ENCODE measurements at regions not wholly inside any gene's neighbourhood (a gene's known extent, or its start where the extent isn't known, plus 50 kb on each side); places are given as distances from the start of the nearest gene placed in this dataset.

DNA sequence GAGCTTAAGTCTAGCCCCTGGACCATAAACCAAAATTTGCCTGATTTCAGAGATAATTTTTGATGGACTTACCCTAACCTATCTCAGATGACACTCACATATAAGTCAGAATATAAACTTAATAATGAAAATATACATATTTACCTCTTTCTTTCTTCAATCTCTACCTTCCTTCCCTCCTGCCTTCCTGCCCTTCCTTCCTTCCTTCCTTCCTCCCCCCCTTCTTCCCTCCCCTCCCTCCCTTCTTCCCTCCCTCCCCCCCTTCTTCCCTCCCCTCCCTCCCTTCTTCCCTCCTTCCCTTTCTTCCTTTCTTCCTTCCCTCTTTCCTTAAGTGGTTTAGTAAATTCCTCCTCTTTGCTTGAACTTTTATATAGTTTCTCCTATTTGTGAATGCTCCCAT, 88.7 kb downstream of the EDNRB start:
- no peaks in the 10 kb centered on the region for H3K36me3 ChIP-seq
- no peak overlapping the region for H3K4me3 ChIP-seq
- no peaks in the 10 kb centered on the region for H3K9me3 ChIP-seq
- intact Hi-C loops (cut with DNase I) = no loop called here
- H3K4me1 ChIP-seq = no peaks in the 10 kb centered on the region
- no peak overlapping the region for H3K27ac ChIP-seq
- TF ChIP-seq, protein P1, sequence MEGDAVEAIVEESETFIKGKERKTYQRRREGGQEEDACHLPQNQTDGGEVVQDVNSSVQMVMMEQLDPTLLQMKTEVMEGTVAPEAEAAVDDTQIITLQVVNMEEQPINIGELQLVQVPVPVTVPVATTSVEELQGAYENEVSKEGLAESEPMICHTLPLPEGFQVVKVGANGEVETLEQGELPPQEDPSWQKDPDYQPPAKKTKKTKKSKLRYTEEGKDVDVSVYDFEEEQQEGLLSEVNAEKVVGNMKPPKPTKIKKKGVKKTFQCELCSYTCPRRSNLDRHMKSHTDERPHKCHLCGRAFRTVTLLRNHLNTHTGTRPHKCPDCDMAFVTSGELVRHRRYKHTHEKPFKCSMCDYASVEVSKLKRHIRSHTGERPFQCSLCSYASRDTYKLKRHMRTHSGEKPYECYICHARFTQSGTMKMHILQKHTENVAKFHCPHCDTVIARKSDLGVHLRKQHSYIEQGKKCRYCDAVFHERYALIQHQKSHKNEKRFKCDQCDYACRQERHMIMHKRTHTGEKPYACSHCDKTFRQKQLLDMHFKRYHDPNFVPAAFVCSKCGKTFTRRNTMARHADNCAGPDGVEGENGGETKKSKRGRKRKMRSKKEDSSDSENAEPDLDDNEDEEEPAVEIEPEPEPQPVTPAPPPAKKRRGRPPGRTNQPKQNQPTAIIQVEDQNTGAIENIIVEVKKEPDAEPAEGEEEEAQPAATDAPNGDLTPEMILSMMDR (IDR thresholded peaks at IDR 0.05) = no peak
- ATAC-seq (no peak), FAIRE-seq (no peak), DNase-seq (no peak)
- no peaks in the 10 kb centered on the region for H3K27me3 ChIP-seq

DNA sequence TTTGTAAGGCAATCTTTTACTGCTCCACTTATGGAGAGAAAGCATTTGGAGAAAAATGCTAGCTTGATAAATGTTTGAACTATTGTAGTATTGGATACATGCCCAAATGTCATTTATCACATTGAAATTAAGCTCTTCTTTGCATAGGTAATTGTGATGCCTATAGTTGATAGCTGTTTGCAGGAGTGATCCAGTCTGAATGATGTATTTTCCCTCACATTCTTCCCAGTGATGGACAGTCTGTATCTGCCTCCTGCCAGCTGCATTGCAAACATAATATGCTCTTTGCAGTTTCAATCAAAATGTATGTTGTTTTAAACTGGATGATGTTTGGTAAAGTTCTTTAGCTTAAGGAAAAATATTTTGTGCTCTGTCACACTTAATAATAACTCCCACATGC, 89.8 kb downstream of the EDNRB start:
- Histone ChIP-seq H3K9me3 (no peaks in the 10 kb centered on the region), H3K36me3 (no peaks in the 10 kb centered on the region), H3K4me3 (no peak overlapping the region), H3K27ac (no peak overlapping the region), H3K4me1 (no peaks in the 10 kb centered on the region), H3K27me3 (no peaks in the 10 kb centered on the region)
- intact Hi-C loops (cut with DNase I) = no loop called here
- ATAC-seq (no peak), FAIRE-seq (no peak), DNase-seq (no peak)
- TF ChIP-seq, protein P1 (IDR thresholded peaks at IDR 0.05) = no peak

DNA sequence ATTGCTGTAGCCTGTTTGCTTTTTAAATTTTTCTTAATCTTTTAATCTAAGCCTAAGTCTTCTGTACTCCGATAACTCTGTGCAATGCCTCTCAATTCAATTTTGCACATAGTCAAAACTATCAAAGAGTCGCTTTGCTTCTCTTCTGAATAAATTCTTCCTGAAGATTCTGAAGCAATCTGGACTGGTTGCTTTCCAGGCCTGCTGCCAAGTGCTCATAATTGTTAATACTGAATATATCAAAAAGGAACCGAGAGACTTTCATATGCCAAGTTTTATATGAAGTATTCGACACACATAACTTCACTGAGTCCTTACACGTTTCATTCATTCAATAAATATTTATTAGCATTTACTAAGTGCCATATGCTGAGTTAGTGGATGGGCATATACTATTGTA, 91.3 kb downstream of the EDNRB start:
- Histone ChIP-seq H3K4me1 (no peaks in the 10 kb centered on the region), H3K27me3 (no peaks in the 10 kb centered on the region), H3K4me3 (no peak overlapping the region), H3K9me3 (no peaks in the 10 kb centered on the region), H3K27ac (no peak overlapping the region), H3K36me3 (no peaks in the 10 kb centered on the region)
- TF ChIP-seq, protein P1 (IDR thresholded peaks at IDR 0.05) = no peak
- DNase-seq = no peak
- no peak for FAIRE-seq
- intact Hi-C loops (cut with DNase I) = no loop called here
- 51 to 70% methylated on average over 5 of the region's 5 CpGs for WGBS, 2 donors
- no peak for ATAC-seq

DNA sequence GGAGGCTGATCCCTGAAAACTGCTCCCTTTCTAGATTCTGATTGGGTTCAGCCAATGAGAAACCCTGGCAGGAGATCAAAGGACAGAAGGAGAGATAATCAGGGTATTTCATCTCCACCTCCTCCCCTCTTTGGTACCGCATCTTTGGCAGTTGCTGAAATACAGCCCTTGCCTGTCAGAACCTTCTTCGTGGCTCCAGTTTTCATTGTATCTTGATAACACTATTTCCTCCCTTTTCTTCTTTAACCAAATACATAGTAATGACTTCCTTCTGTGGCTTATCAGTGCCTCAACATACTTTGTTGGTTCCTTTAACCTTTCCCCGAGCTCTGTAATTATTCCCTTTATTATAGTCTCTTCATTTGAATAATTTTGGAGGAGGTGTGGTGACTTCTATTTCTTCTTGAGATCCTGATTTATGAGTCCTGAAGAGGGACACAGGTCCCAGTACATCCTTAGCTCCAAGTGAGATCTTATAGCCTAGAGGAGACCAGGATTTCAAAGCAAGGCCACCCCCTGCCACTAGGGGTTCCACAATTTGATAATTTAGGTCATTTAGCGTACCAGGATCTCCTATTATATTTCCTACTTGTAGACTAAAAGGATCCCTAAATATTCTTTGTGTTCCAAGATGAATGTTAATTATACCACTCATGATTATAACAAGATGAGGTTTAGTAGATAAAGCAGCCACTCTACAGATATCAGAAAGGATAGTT, 98.0 kb downstream of the EDNRB start:
- Histone ChIP-seq H3K27me3 (no peaks in the 10 kb centered on the region), H3K27ac (no peak overlapping the region), H3K4me1 (no peaks in the 10 kb centered on the region), H3K4me3 (no peak overlapping the region), H3K36me3 (no peaks in the 10 kb centered on the region), H3K9me3 (no peaks in the 10 kb centered on the region)
- no peak for ATAC-seq
- DNase-seq = no peak
- TF ChIP-seq, protein P1 (IDR thresholded peaks at IDR 0.05) = no peak
- intact Hi-C loops (cut with DNase I) = no loop called here
- WGBS, 2 donors = 41 to 46% methylated on average over 4 of the region's 4 CpGs
- FAIRE-seq = no peak

DNA sequence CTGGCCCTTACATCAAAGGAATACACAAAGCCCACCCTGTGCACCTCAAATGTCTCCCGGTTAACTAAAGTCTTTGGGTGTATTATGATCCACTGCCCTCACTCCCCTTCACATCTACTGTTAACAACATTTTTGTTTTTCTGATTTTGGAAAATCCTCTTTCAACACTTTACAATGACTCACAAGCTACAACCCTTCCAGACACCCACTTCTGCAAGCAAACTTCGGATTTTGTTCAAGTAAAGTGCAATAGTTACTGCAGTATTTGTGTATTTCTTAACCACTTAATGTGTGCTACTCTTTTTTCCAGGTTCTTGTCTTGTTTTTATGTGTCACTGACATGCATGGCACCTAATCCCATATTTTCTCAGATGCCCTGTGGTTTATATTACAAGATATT, 101.1 kb downstream of the EDNRB start:
- TF ChIP-seq, protein P1 (IDR thresholded peaks at IDR 0.05) = no peak
- no peaks in the 10 kb centered on the region for H3K9me3 ChIP-seq
- H3K4me3 ChIP-seq = no peak overlapping the region
- H3K27me3 ChIP-seq = no peaks in the 10 kb centered on the region
- intact Hi-C loops (cut with DNase I) = no loop called here
- DNase-seq = no peak
- H3K4me1 ChIP-seq = no peaks in the 10 kb centered on the region
- no peak for ATAC-seq
- FAIRE-seq = no peak
- no peak overlapping the region for H3K27ac ChIP-seq
- no peaks in the 10 kb centered on the region for H3K36me3 ChIP-seq
- WGBS, 2 donors = 49 to 51% methylated on average over 2 of the region's 2 CpGs
